Endothelial cell of umbilical vein (primary cell): ENCODE measurements at regions not wholly inside any gene's neighbourhood (a gene's known extent, or its start where the extent isn't known, plus 50 kb on each side); places are given as distances from the start of the nearest gene placed in this dataset.

Experiments used
- BruUV-seq: library from RNA; stranded (reverse); fragments of 400-500 nt; replicated peaks from 2 replicates; lab custom pipeline; 2021; lab: Mats Ljungman, UMichigan
- CTCF ChIA-PET: fragments of 300-600, 350-600 bp; sonication (Branson Sonifier 250); formaldehyde crosslinking; loops from one replicate; lab custom pipeline; 2021; ENCODE audit warnings: antibody characterized with exemption, inconsistent platforms; lab: Charles Lee
- POLR2A ChIA-PET: fragments of 300-600, 350-600 bp; sonication (Branson Sonifier 250); formaldehyde crosslinking; loops from one replicate; lab custom pipeline; 2021; ENCODE audit warnings: antibody characterized with exemption, inconsistent platforms; lab: Charles Lee
- DNase-seq: peaks from one replicate; pipeline ENCODE4 v3.0.0-alpha.2; 2011; ENCODE audit warnings: low read depth, low spot score
- FAIRE-seq: peaks from 2 replicates; lab custom pipeline; 2011; peaks lifted over from hg19 to GRCh38; lab: Jason Lieb, UNC
- H2AFZ ChIP-seq: 2 replicates; pipeline ENCODE4 v1.6.0; 2012; ENCODE audit warnings: low read depth, low read length, control low read depth, inconsistent platforms
- H3K27ac ChIP-seq: 2 replicates; pipeline ENCODE4 v1.5.1; 2011; ENCODE audit warnings: low read depth, mild to moderate bottlenecking, control low read depth, low read length, moderate library complexity; ENCODE audit not compliant: insufficient read depth
- H3K27me3 ChIP-seq, 2 experiments: 2 replicates each; pipeline versions ENCODE4 v1.6.0 to v1.6.1; 2011; ENCODE audit warnings: low read length in 2 of 2, mixed read lengths in 1 of 2; ENCODE audit not compliant: control insufficient read depth in 2 of 2, insufficient read depth in 2 of 2
- H3K36me3 ChIP-seq, 2 experiments: 2 replicates in 1 of 2; 3 replicates in 1 of 2; pipeline ENCODE4 v1.5.1; 2011; ENCODE audit warnings: low read length in 2 of 2, mild to moderate bottlenecking in 1 of 2, moderate library complexity in 1 of 2; ENCODE audit not compliant: control insufficient read depth in 2 of 2, insufficient read depth in 2 of 2; ENCODE audit errors: extremely low read depth in 1 of 2
- H3K4me1 ChIP-seq: 3 replicates; pipeline ENCODE4 v1.5.1; 2011; ENCODE audit warnings: mild to moderate bottlenecking, low read length; ENCODE audit not compliant: control insufficient read depth, insufficient read depth; ENCODE audit errors: extremely low read depth
- H3K4me2 ChIP-seq: 2 replicates; pipeline ENCODE4 v1.6.1; 2011; ENCODE audit warnings: low read length, control low read depth, mixed read lengths; ENCODE audit not compliant: insufficient read depth
- H3K4me3 ChIP-seq, 3 experiments: fragments of 200-600 bp in 1 of 3; sonication (generic), shearing (Covaris generic) in 1 of 3; replicated peaks in 1 of 3; 2 replicates each; pipeline ENCODE4 v1.5.1; 2011 to 2016; ENCODE audit warnings: control low read depth in 3 of 3, low read length in 3 of 3, mild to moderate bottlenecking in 2 of 3, inconsistent platforms in 1 of 3, low read depth in 1 of 3, moderate library complexity in 1 of 3; ENCODE audit not compliant: insufficient read depth in 1 of 3
- H3K79me2 ChIP-seq: 2 replicates; pipeline ENCODE4 v1.6.0; 2012; ENCODE audit warnings: low read length, inconsistent platforms; ENCODE audit not compliant: control insufficient read depth, insufficient read depth
- H3K9ac ChIP-seq: replicated peaks from 2 replicates; pipeline ENCODE3; 2011; ENCODE audit warnings: low read length, control low read depth; ENCODE audit not compliant: insufficient read depth; ENCODE audit errors: extremely low read depth
- H3K9me1 ChIP-seq: replicated peaks from 3 replicates; pipeline ENCODE4 v1.6.0; 2011; ENCODE audit warnings: mild to moderate bottlenecking, low read length; ENCODE audit not compliant: control insufficient read depth, insufficient read depth; ENCODE audit errors: extremely low read depth
- H3K9me3 ChIP-seq: replicated peaks from 2 replicates; pipeline ENCODE4 v1.5.1; 2012; ENCODE audit warnings: low read length, inconsistent platforms; ENCODE audit not compliant: control insufficient read depth, insufficient read depth
- H4K20me1 ChIP-seq: replicated peaks from 2 replicates; pipeline ENCODE3; 2011; ENCODE audit warnings: mild to moderate bottlenecking, low read length; ENCODE audit not compliant: control insufficient read depth, insufficient read depth; ENCODE audit errors: extremely low read depth
- CTCF ChIP-seq, 2 donors: IDR thresholded peaks; 1 replicate in 1 of 2; 2 replicates in 1 of 2; pipeline ENCODE4 v1.5.1; 2011; ENCODE audit warnings: low read length in 2 of 2, mild to moderate bottlenecking in 2 of 2, moderate library complexity in 2 of 2, control low read depth in 1 of 2, inconsistent platforms in 1 of 2, low read depth in 1 of 2; ENCODE audit not compliant: insufficient read depth in 1 of 2; ENCODE audit errors: extremely low read depth in 1 of 2
- EZH2 ChIP-seq: IDR thresholded peaks from 2 replicates; pipeline ENCODE4 v1.6.1; 2012; ENCODE audit warnings: borderline replicate concordance, low read depth, mild to moderate bottlenecking, moderate library complexity, low read length, inconsistent platforms; ENCODE audit not compliant: severe bottlenecking
- FOS ChIP-seq: IDR thresholded peaks from 2 replicates; pipeline ENCODE4 v1.6.1; 2011; ENCODE audit warnings: mild to moderate bottlenecking, low read length, moderate library complexity, borderline replicate concordance; ENCODE audit not compliant: insufficient read depth
- GATA2 ChIP-seq: IDR thresholded peaks from 2 replicates; pipeline ENCODE4 v1.7.0; 2011; ENCODE audit warnings: low read depth, mild to moderate bottlenecking, moderate library complexity, mixed read lengths, low read length; ENCODE audit not compliant: insufficient read length, insufficient read depth
- JUN ChIP-seq: IDR thresholded peaks from 2 replicates; pipeline ENCODE4 v1.6.1; 2011; ENCODE audit warnings: borderline replicate concordance, low read depth; ENCODE audit not compliant: insufficient read length, insufficient read depth
- MAX ChIP-seq: IDR thresholded peaks from 2 replicates; pipeline ENCODE4 v1.6.1; 2011; ENCODE audit not compliant: insufficient read depth, insufficient read length
- MYC ChIP-seq: IDR thresholded peaks from one replicate; pipeline ENCODE4 v1.6.1; 2011; ENCODE audit warnings: mild to moderate bottlenecking, low read depth, low read length
- POLR2A ChIP-seq: IDR thresholded peaks from 2 replicates; pipeline ENCODE4 v1.6.1; 2012; ENCODE audit warnings: low read depth, mild to moderate bottlenecking, control low read depth, low read length
- POLR2AphosphoS5 ChIP-seq: IDR thresholded peaks from 2 replicates; pipeline ENCODE4 v1.6.1; 2012; ENCODE audit warnings: low read depth, mild to moderate bottlenecking, control low read depth, low read length, moderate library complexity; ENCODE audit not compliant: insufficient read depth
- dilution Hi-C: fragments of 300-500 bp; cut with MboI; formaldehyde crosslinking; loops from one replicate; pipeline ENCODE4 v1.15.0; 2019; ENCODE audit warnings: low sequenced_read_pairs; ENCODE audit not compliant: extremely low pct_ligation_motif_present
- intact Hi-C: fragments of 100-400 bp; cut with micrococcal nuclease; formaldehyde crosslinking; loops from one replicate; pipeline ENCODE4 v1.10.0; 2022

- DNase-seq (no peak), FAIRE-seq (no peak)
- Histone ChIP-seq H3K4me3 (no peak overlapping the region), H4K20me1 (no peaks in the 10 kb centered on the region), H3K9me3 (no peaks in the 10 kb centered on the region), H3K4me1 (peaks cover 44% of the 10 kb centered on the region), H3K27me3 (no peaks in the 10 kb centered on the region), H2AFZ (no peak overlapping the region), H3K27ac (no peak overlapping the region), H3K9ac (no peak overlapping the region), H3K4me2 (no peak overlapping the region), H3K79me2 (no peaks in the 10 kb centered on the region), H3K36me3 (no peaks in the 10 kb centered on the region), H3K9me1 (no peaks in the 10 kb centered on the region)
- ChIA-PET POLR2A (no interaction called here), CTCF (no interaction called here)
- TF ChIP-seq JUN (no peak), FOS (no peak), MAX (no peak), GATA2 (no peak), CTCF (IDR thresholded peaks at IDR 0.05; ENCODE audit: extremely low read depth in 1 of 2, insufficient read depth in 1 of 2, low read depth in 1 of 2, low read length in 2 of 2) (no peak), MYC (no peak), POLR2A (no peak), EZH2 (no peak), POLR2AphosphoS5 (no peak)
- dilution Hi-C loops, result no loop called here
- intact Hi-C loops, result no loop called here
- BruUV-seq, result no TSS peak
These were observed 612.6 kb upstream of the CDH2 start for GRCh38 chr18:28789502-28789901.
